Hematopoietic multipotent progenitor cell treated with erythropoietin and hydrocortisone succinate and interleukin-3 and kit ligand, for 6 days (in vitro differentiated cells): ENCODE measurements at regions not wholly inside any gene's neighbourhood (a gene's known extent, or its start where the extent isn't known, plus 50 kb on each side); places are given as distances from the start of the nearest gene placed in this dataset.

Source experiments
- DNase-seq: peaks from one replicate; pipeline ENCODE4 v3.0.0-alpha.2; 2015

- DNase-seq = peak; percentile 38
Observed at GRCh38 chr11:95545116-95545875, 244.3 kb downstream of the FAM76B start.

- DNase-seq = no peak
Observed at GRCh38 chr11:95544095-95544856, 245.3 kb downstream of the FAM76B start.

DNA sequence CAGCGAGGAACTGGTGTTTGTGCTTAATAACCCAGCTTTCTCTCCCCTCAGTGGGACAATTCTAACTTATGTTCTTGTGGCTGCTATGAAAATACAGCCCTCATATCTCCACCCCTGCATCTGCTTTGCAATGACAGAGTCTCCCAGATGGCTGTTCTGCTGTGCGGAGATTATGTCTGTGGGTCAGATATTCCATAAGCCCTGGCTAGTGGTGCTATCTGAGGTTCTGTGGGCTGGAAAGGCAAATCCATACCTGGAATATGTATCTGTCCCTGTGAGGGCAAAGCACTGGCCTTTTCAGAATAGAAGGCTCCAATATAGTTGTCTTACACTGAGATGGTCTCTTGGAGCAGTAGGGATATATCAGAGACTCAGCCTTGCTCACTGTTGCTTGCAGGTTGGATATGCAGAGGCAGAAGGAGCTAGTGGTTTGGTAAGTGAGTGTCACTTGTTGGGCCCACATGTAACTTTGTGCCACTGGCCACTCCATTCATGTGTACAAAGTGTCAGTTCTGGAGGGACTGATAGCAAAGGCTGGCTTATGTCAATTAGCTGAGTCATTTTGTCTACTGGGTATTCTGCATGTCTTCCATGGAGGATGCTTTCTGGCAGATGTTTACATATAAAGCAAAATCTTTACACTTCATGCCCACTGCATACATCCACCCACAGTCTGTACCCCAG, 246.6 kb downstream of the FAM76B start:
- peak; percentile 82 for DNase-seq

DNA sequence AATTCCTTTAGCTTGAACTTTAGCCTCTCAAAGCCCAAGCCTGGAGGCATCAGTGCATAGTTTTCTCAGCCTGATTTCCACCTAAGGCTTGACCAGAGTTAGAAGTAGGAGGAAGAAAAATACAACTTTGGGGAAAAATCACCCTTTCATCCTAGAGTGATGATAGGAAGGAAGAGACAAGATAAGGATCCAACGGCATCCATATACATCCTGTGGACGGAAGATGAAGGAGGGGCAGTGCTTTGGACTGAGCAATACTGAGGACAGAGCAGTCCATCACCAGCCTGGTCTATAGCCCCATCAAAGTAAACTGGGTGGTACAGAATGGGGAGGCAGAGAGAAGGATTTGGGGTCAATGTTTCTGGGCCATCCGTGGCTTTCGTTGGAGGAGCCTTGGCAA, 247.9 kb downstream of the FAM76B start:
- DNase-seq = no peak

- DNase-seq = no peak
Observed at GRCh38 chr11:95536047-95536690, 253.4 kb downstream of the FAM76B start.

DNA sequence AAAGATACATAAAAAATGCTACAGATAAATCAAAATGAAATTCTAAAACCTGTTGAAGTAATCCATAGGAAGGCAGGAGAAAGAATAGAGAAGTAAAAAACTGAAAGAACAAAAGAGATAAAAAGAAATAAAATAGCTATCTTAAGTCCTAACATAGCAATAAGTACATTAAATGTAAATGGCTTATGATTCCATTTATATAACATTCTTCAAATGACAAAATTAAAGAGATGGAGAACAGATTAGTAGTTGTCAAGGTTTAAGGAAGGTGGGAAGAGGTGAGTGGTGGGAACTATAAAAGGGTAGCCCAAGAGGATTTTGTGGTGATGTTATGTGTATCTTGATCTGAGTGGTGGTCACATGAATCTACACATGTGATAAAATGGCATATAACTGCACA, 254.8 kb downstream of the FAM76B start:
- DNase-seq = no peak

DNA sequence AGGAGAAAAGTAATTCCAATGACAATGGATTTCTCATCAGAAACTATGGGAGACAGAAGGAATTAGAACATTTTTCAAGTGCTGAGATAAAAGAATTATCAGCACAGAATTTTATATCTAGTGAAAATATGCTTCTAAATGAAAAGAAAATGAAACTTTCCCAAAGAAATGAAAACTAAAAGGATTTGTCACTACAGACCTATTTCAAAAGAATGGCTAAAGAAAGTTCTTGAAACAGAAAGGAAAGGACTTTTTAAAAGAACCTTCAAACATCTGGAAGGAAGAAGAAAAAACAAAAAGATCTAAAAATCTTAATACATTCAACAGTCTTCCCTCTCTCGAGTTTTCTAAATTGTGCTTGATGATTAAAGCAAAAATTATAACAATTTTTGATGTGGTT, 255.4 kb downstream of the FAM76B start:
- no peak for DNase-seq

DNA sequence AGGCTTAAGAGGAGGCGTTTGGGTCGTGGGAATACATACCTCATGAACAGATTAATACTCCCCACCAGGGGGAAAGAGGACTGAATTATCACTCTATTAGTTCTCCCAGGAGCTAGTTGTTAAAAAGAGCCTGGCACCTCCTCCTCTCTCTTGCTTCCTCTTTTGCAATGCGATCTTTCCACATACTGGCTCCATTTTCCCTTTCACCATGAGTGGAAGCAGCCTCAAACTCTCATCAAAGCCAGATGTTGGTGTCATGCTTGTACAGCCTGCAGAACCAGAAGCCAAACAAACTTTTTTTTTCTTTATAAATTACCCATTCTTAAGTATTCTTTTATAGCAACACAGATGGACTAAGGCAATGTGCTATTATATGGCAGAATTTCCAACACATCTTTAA, 258.5 kb downstream of the FAM76B start:
- DNase-seq = peak; percentile 28

DNA sequence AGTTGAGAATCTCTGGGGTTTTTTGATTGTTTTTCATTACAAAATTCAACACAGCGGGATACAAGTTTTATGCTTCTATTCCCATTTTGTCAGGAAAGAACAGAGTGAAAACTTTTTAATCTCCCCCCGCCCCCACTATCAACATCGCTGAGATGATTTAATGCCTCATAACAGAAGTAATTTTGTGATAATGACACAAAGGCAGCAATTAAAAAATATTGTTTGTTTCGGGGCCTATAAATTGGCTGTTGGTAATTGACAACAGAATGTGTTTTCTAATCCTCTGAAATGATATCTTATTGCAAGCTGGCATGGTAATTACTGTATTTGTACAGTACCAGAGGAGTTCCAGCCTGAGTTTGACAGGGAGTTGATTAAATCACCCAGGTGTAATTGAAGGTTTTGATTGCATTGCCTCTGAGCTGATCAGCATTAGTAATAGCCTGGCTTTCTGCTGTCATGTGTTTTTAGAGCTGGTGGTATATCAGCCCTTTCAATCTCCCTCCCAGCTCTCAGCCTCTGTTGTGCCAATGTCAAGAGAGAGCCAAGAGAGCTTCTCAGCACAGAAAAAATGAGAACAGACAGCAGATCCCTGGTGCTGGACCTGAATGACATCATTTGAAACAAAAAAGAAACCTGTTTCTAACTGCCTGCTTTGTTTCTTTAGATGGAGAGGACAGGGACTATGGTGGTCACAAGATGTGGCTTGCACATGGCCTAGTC, 265.1 kb downstream of the FAM76B start:
- DNase-seq = no peak

DNA sequence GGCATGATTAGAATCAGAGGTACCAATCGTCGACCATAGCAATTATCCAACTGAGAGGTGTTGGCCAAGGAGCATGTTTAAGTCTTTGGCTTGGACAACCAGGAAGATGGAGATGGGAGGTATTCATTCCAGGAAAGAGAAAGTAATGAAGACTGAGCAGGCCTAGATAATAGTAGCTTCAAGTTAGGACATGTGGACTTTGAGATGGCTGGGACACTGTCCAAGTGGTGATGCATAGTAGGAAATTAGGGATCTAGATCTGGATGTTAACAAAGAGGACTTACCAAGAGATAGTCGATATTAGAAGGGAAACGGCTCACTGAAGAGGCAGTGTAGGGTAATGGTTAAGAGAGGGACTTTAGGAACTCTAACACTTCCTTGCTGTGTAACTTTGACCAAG, 266.7 kb downstream of the FAM76B start:
- no peak for DNase-seq

- no peak for DNase-seq
Observed at GRCh38 chr11:95521862-95522261, 267.7 kb downstream of the FAM76B start.

DNA sequence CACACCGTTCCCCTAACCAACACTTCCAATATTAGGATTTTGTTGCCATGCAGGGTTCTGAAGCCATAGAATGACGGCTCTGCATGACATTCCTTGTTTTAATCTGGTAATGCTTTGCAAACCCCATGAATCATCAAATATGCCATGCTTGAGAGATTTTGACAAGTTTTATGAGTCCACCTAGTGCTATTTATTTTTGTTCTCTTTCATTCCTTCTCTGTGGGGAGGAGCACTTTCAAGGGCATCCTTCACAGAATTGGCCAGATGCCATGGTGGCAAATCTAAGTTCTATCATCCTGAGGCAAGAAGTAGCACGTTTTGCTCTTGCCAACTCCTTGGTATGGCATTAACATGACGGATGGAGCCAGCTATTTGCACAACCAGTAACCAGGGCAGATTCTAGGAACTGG, 268.4 kb downstream of the FAM76B start:
- DNase-seq = no peak

GRCh38 chr11:95520369-95521132, 269.0 kb downstream of the FAM76B start:
- DNase-seq = no peak

DNA sequence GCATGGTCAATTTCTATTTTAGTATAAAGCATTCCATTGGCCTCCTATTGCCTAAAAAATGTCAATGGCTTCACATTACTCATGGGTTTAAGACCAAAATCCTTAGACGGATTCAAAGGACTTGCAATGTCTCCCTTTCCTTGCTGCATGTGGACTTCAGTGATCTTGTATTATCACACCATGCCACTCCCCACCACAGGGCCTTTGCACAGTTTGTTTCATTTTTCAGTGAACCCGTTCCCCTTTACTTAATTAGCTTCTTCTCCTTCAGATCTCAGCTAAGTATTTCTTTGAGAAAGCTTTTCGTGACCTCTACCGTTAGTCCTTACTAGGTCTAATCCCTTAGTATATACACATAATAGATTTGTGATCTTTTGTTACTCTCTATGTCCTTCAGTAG, 269.7 kb downstream of the FAM76B start:
- DNase-seq = no peak

- no peak for DNase-seq
Observed at GRCh38 chr11:95517453-95517852, 272.1 kb downstream of the FAM76B start.

- no peak for DNase-seq
Observed at GRCh38 chr11:95516786-95517185, 272.8 kb downstream of the FAM76B start.

DNA sequence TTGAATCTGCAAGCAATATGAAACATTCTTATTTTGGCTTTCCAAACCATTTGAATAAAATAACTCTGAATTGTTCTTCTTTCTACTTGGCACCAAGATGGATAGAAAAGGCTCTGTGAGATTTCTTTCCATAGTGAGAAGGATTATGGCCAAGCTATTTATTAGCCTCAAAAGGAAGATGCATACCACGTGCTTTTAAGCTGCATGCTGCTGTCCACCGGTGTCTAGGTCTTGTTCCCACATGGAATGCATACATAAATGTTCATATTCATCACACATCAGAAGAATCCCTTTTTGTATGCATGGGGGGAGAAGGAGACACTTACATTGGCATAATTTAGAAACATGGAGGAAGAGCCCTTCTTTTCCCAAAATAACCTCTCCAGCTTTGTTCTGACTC, 273.4 kb downstream of the FAM76B start:
- no peak for DNase-seq

- DNase-seq = no peak
Observed at GRCh38 chr11:95515371-95515770, 274.2 kb downstream of the FAM76B start.

GRCh38 chr11:95514416-95515110, 275.0 kb downstream of the FAM76B start:
- no peak for DNase-seq

GRCh38 chr11:95512682-95513081, 276.9 kb downstream of the FAM76B start:
- DNase-seq = no peak

DNA sequence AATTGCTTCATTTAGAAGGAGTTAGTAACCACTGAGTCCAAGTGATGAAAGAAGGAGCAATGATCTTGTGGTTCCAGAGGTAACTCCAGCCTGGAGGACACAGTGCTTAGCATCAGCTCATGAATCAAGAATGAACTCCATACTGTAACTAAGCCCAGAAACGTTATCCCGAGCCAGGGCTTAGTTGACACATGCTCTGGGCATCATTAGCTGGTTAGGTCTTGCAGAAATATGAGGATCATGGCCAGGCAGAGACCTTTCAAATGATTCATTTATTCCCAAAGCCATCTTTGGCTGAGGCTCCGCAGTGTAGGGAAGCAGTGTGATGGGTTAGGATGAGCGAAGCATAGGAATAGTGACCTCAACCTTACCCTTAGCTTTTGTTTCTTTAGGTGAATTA, 277.4 kb downstream of the FAM76B start:
- DNase-seq = no peak
